ENCODE measurements at regions not wholly inside any gene's neighbourhood (a gene's known extent, or its start where the extent isn't known, plus 50 kb on each side); places are given as distances from the start of the nearest gene placed in this dataset. TPM values are rescaled to one million over a fixed set of nuclear protein-coding genes. Genes with fewer than 3 reads are reported as not detected.
"Not testable (repeated sequence)": the region's sequence is repeated elsewhere in the genome, so short reads cannot be mapped to it uniquely, and the experiment has no call there.

DNA sequence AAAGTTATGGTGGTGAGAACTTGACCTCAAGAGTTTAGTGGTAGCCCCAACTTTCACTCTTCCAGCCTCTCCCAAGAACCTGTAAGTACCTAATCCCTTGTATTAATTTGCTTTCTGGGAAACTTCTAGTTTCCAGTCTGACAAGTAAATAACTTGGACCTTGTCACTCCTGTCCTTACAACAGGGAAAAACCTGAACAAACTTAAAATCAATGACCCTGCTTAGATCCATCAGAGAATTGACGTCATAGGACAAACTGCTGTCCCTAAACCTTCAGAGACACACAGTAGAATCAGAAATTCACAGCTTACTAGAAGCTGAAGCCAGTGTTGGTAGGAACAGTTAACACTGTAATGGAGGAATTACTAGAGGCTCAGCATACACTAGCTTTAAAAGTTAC lies 60.0 kb upstream of the DCLK2 start:
- H3K27ac ChIP-seq = no peak overlapping the region
- H3K9me3 ChIP-seq = no peaks in the 10 kb centered on the region
- H3K27me3 ChIP-seq = no peaks in the 10 kb centered on the region
- H3K4me1 ChIP-seq = no peaks in the 10 kb centered on the region
- no peaks in the 10 kb centered on the region for H3K36me3 ChIP-seq
- TF ChIP-seq, protein P1, sequence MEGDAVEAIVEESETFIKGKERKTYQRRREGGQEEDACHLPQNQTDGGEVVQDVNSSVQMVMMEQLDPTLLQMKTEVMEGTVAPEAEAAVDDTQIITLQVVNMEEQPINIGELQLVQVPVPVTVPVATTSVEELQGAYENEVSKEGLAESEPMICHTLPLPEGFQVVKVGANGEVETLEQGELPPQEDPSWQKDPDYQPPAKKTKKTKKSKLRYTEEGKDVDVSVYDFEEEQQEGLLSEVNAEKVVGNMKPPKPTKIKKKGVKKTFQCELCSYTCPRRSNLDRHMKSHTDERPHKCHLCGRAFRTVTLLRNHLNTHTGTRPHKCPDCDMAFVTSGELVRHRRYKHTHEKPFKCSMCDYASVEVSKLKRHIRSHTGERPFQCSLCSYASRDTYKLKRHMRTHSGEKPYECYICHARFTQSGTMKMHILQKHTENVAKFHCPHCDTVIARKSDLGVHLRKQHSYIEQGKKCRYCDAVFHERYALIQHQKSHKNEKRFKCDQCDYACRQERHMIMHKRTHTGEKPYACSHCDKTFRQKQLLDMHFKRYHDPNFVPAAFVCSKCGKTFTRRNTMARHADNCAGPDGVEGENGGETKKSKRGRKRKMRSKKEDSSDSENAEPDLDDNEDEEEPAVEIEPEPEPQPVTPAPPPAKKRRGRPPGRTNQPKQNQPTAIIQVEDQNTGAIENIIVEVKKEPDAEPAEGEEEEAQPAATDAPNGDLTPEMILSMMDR (IDR thresholded peaks at IDR 0.05) = no peak
- TF ChIP-seq EP300 (IDR thresholded peaks at IDR 0.05) (no peak), POLR2A (IDR thresholded peaks at IDR 0.05) (no peak)
- WGBS, 2 donors = 83 to 88% methylated on average over 1 of the region's 1 CpG
- no peak overlapping the region for H3K4me3 ChIP-seq
- DNase-seq (ENCODE audit: low spot score in 2 of 2) = no peak

DNA sequence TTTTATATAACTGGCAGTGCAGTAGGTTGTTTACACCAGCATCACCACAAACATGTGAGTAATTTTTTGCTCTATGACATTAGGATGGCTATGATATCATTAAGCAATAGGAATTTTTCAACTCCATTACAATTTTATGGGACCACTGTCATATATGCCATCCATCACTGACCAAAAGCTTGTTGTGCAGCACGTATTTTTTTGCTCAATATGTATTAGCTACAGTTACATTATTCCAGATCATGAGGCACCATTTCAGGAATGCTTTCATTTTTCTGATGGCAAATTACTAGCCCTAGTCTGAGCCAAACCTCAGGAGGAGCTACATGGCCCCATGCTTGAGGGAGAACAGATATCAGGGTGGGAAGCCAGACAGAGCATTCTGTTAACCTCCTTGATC lies 56.8 kb upstream of the DCLK2 start:
- TF ChIP-seq, protein P1 (IDR thresholded peaks at IDR 0.05) = no peak
- TF ChIP-seq EP300 (IDR thresholded peaks at IDR 0.05) (no peak), POLR2A (IDR thresholded peaks at IDR 0.05) (no peak)
- DNase-seq (ENCODE audit: low spot score in 2 of 2) = no peak
- no peaks in the 10 kb centered on the region for H3K27me3 ChIP-seq
- H3K36me3 ChIP-seq = no peaks in the 10 kb centered on the region
- 88 to 90% methylated on average over 1 of the region's 1 CpG for WGBS, 2 donors
- peaks cover 0 to 4% (median 0%) of the 10 kb centered on the region in 4 donors for H3K9me3 ChIP-seq
- H3K4me1 ChIP-seq = no peaks in the 10 kb centered on the region
- H3K27ac ChIP-seq = no peak overlapping the region
- H3K4me3 ChIP-seq = no peak overlapping the region

GRCh38 chr4:150023489-150023888 lies 54.8 kb upstream of the DCLK2 start:
- H3K27ac ChIP-seq = no peak overlapping the region
- no peaks in the 10 kb centered on the region for H3K4me1 ChIP-seq
- WGBS, 2 donors = 73 to 78% methylated on average over 2 of the region's 2 CpGs
- TF ChIP-seq EP300 (IDR thresholded peaks at IDR 0.05) = no peak
- TF ChIP-seq POLR2A (IDR thresholded peaks at IDR 0.05) = no peak
- TF ChIP-seq, protein P1 (IDR thresholded peaks at IDR 0.05) = no peak
- no peaks in the 10 kb centered on the region for H3K36me3 ChIP-seq
- DNase-seq (ENCODE audit: low spot score in 2 of 2) = no peak
- no peaks in the 10 kb centered on the region for H3K27me3 ChIP-seq
- H3K9me3 ChIP-seq = peaks cover 0 to 16% (median 0%) of the 10 kb centered on the region in 4 donors
- no peak overlapping the region for H3K4me3 ChIP-seq

DNA sequence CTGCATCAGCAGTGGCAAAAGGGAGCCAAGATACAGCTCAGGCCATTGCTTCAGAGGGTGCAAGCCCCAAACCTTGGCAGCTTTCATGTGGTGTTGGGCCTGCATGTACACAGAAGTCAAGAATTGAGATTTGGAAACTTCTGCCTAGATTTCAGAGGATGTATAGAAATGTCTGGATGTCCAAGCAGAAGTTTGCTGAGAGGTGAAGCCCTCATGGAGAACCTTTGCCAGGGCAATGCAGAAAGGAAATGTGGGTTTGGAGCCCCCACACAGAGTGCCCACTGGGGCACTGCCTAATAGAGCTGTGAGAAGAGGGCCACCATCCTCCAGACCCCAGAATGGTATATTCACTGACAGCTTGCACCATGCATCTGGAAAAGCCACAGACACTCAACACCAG lies 51.3 kb upstream of the DCLK2 start:
- not testable (repeated sequence) for H3K4me1 ChIP-seq; H3K4me3 ChIP-seq; DNase-seq (ENCODE audit: low spot score in 2 of 2); H3K27ac ChIP-seq; H3K27me3 ChIP-seq; H3K36me3 ChIP-seq
- peaks cover 0 to 16% (median 0%) of the 10 kb centered on the region in 4 donors for H3K9me3 ChIP-seq

Small RNAs in the stretch of these regions (small RNA-seq; reads per million reads assigned to genes)
- gene RNA5SP167 (not detected), gene RNU6-1230P (not detected)
